SJSA1 (cell line): ENCODE measurements at regions not wholly inside any gene's neighbourhood (a gene's known extent, or its start where the extent isn't known, plus 50 kb on each side); places are given as distances from the start of the nearest gene placed in this dataset.

ENCODE experiments used
- DNase-seq, 2 experiments: peaks; one replicate each; pipeline ENCODE4 v3.0.0-alpha.2; 2015 to 2020; ENCODE audit warnings: low spot score in 2 of 2, low read depth in 1 of 2
- H3K27ac ChIP-seq: fragments of 250-450 bp; sonication (Bioruptor Pico); 2 replicates; pipeline ENCODE4 v1.5.1; 2020; ENCODE audit warnings: mild to moderate bottlenecking, moderate library complexity
- H3K27me3 ChIP-seq: fragments of 250-450 bp; sonication (Bioruptor Pico); replicated peaks from 2 replicates; pipeline ENCODE4 v1.5.1; 2020; ENCODE audit warnings: mild to moderate bottlenecking, moderate library complexity
- H3K36me3 ChIP-seq: fragments of 250-450 bp; sonication (Bioruptor Pico); 2 replicates; pipeline ENCODE4 v1.5.1; 2020; ENCODE audit warnings: mild to moderate bottlenecking
- H3K4me1 ChIP-seq: fragments of 250-450 bp; sonication (Bioruptor Pico); replicated peaks from 2 replicates; pipeline ENCODE4 v1.6.1; 2021; ENCODE audit warnings: mild to moderate bottlenecking
- H3K4me3 ChIP-seq: fragments of 250-450 bp; sonication (Bioruptor Pico); 2 replicates; pipeline ENCODE4 v1.5.1; 2020; ENCODE audit warnings: mild to moderate bottlenecking
- H3K9me3 ChIP-seq: fragments of 250-450 bp; sonication (Bioruptor Pico); replicated peaks from 2 replicates; pipeline ENCODE4 v1.5.1; 2020; ENCODE audit warnings: mild to moderate bottlenecking

GRCh38 chr13:73861136-73861535, 273.1 kb downstream of the KLF12 start:
- Histone ChIP-seq H3K4me1 (peaks cover 19% of the 10 kb centered on the region), H3K9me3 (no peaks in the 10 kb centered on the region), H3K4me3 (no peak overlapping the region), H3K36me3 (no peaks in the 10 kb centered on the region), H3K27me3 (no peaks in the 10 kb centered on the region), H3K27ac (no peak overlapping the region)
- no peak for DNase-seq

- H3K4me3 ChIP-seq: no peak overlapping the region
- H3K4me1 ChIP-seq: peaks cover 13% of the 10 kb centered on the region
- no peaks in the 10 kb centered on the region for H3K27me3 ChIP-seq
- H3K36me3 ChIP-seq: no peaks in the 10 kb centered on the region
- H3K9me3 ChIP-seq: no peaks in the 10 kb centered on the region
- no peak overlapping the region for H3K27ac ChIP-seq
- DNase-seq: no peak
These were observed 273.7 kb downstream of the KLF12 start for GRCh38 chr13:73860501-73860900.

DNA sequence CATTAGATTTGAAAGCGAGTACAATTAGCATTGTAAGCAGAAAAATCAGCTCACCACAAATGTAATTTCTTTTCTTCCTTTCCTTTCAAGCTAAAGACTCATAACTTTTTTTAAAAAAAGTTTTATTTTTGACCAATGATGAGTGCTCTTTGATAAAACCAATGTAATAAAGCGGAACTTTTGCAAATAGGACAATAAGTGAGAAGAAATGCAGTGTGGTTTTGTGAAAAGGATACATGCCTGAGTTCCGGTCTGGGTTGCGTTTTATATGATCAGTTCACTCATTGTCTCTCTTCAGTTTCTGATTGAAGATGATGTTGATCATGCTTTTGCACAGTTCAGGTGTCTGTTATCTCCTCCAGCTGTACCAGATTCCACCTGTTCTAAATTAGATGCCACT, 274.4 kb downstream of the KLF12 start:
- Histone ChIP-seq H3K36me3 (no peaks in the 10 kb centered on the region), H3K27me3 (no peaks in the 10 kb centered on the region), H3K9me3 (no peaks in the 10 kb centered on the region), H3K4me1 (peaks cover 8% of the 10 kb centered on the region), H3K27ac (no peak overlapping the region), H3K4me3 (no peak overlapping the region)
- DNase-seq: no peak

GRCh38 chr13:73857106-73857505, 277.1 kb downstream of the KLF12 start:
- Histone ChIP-seq H3K36me3 (no peaks in the 10 kb centered on the region), H3K9me3 (no peaks in the 10 kb centered on the region), H3K4me1 (no peaks in the 10 kb centered on the region), H3K27me3 (no peaks in the 10 kb centered on the region), H3K4me3 (no peak overlapping the region), H3K27ac (no peak overlapping the region)
- DNase-seq: no peak

DNA sequence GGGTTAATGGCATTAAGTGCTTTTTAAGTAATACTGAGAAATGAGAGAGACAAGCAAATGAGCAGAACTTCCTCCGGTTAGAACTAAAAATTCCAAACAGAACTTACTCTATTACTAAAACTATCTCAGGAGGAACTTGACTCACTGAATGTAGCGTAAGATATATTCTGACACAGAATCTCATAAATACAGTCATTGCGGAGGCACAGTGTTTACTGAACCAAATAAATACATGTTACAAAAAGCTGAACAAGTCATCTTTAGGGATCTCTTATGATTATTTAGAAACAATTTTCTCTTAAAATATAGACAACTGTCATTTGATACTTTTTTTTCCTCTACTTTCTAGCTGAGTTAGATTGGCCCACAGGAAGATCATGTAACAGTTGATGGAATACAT, 283.1 kb downstream of the KLF12 start:
- Histone ChIP-seq H3K4me3 (no peak overlapping the region), H3K27me3 (no peaks in the 10 kb centered on the region), H3K36me3 (no peaks in the 10 kb centered on the region), H3K27ac (no peak overlapping the region), H3K9me3 (no peaks in the 10 kb centered on the region), H3K4me1 (no peaks in the 10 kb centered on the region)
- DNase-seq: no peak

DNA sequence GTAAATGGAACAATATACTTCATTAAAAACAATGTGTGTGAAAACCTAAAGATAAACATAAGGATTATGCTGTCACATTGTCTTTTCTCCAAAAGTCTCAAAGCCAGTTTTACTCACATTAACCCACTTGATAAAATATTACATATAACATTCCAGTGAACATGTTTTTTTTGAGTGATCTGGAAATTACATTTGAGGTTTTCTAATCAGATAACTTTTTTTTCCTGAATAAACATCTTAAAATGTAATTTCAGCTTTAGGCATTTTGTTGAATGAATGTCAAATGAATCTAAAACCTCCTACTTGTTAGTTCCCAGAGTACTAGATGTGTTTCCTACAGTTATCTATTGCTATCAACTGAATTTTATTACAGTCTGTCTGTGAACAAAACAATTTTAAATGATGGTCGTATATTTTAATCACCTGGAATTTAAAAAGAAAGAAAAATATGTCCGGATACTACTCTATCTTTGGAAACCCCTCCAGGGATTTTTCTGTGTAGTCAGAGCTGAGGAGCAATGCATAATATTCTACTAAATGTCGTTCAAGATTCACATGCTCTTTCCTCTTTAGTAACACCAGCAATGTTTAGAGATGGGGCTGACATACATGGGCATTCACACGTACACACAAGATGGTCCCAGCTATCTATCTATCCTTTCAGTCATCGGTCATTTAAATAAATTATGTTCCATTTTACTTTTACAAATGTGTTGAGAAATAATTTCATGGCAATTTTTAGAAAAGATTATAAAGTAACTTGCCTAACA, 283.9 kb downstream of the KLF12 start:
- Histone ChIP-seq H3K36me3 (no peaks in the 10 kb centered on the region), H3K4me3 (no peak overlapping the region), H3K27me3 (no peaks in the 10 kb centered on the region), H3K9me3 (no peaks in the 10 kb centered on the region), H3K4me1 (no peaks in the 10 kb centered on the region), H3K27ac (no peak overlapping the region)
- no peak for DNase-seq

DNA sequence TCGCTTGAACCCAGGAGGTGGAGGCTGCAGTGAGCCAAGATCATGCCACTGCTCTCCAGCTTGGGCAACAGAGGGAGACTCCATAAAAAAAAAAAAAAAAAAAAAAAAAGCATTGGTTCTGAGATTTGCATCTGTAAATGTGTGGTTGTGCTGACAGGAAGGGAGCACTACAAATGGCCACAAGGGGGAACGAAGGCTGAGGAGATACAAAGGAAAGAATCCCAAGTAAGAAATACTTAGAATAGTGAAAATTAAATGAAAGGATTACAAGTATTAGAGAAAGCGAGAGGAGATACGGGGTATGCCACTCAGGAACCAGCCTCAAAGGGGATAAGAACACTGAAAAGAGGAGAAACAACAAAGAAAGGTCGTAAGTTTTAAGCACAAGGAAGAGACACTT, 284.9 kb downstream of the KLF12 start:
- Histone ChIP-seq H3K4me3 (no peak overlapping the region), H3K27ac (no peak overlapping the region), H3K27me3 (no peaks in the 10 kb centered on the region), H3K4me1 (no peaks in the 10 kb centered on the region), H3K36me3 (no peaks in the 10 kb centered on the region), H3K9me3 (no peaks in the 10 kb centered on the region)
- peak; percentile 26 to 42 for DNase-seq

GRCh38 chr13:73844986-73845385, 289.2 kb downstream of the KLF12 start:
- H3K27me3 ChIP-seq: no peaks in the 10 kb centered on the region
- no peak overlapping the region for H3K4me3 ChIP-seq
- DNase-seq: no peak
- H3K36me3 ChIP-seq: no peaks in the 10 kb centered on the region
- H3K4me1 ChIP-seq: no peaks in the 10 kb centered on the region
- H3K27ac ChIP-seq: no peak overlapping the region
- H3K9me3 ChIP-seq: no peaks in the 10 kb centered on the region

- DNase-seq: no peak
These were observed 291.6 kb downstream of the KLF12 start for GRCh38 chr13:73842626-73843025.

GRCh38 chr13:73842184-73842583, 292.0 kb downstream of the KLF12 start:
- Histone ChIP-seq H3K9me3 (no peaks in the 10 kb centered on the region), H3K27ac (no peak overlapping the region), H3K36me3 (no peaks in the 10 kb centered on the region), H3K4me3 (no peak overlapping the region), H3K27me3 (no peaks in the 10 kb centered on the region), H3K4me1 (no peaks in the 10 kb centered on the region)
- no peak for DNase-seq

More at GRCh38 chr13:73842626-73843025, 291.6 kb downstream of the KLF12 start:
- no peaks in the 10 kb centered on the region for H3K4me1 ChIP-seq
- H3K4me3 ChIP-seq: no peak overlapping the region
- no peak overlapping the region for H3K27ac ChIP-seq
- no peaks in the 10 kb centered on the region for H3K36me3 ChIP-seq
- no peaks in the 10 kb centered on the region for H3K27me3 ChIP-seq
- no peaks in the 10 kb centered on the region for H3K9me3 ChIP-seq

DNA sequence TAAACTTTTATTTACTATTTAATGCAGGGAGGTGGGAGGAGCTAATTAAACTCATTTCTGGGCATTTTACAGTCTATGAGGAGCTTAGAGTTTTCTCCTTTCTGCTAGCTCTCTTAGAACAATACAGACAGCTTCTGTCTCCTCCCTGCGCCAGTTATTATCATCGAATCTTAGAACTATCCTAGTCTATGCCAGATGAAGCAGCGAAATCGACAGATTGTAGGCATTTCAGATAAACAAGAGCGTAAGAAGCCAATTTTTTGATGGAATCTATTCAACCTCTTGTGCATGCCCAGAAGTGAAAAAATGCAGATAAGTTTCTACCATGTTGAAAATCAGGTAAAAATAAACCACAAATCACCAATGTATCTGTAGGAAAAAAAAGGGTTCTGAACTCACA, 297.1 kb downstream of the KLF12 start:
- no peak overlapping the region for H3K27ac ChIP-seq
- no peak overlapping the region for H3K4me3 ChIP-seq

DNA sequence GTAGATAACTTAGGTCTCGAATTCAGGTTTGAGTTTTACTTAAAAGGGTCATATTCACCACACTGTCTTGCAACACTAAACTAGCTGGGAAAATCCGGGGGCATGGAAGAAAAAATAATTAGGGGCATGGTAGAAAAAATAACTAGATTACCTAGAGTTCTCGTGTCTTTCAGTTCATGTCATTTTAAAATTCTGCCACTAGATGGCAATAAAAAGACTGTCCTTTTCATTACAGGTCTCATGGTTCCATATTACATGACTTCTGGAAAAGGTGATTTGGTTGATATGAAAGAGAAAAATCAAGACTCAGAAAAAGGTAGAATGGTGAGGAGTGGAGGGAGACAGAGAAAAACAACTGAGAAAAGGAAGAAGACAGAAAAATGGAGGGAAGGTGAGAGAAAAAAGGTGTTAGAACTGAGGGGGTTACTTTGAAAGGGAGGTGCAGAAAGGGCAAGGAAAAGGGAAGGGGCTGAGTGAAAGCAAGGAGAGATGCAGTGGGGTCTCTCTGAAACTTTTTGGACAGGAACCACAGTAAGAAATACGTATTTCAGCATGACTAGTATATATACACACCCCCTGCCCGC, 299.0 kb downstream of the KLF12 start:
- H3K27ac ChIP-seq: no peak overlapping the region
- H3K36me3 ChIP-seq: no peaks in the 10 kb centered on the region
- no peaks in the 10 kb centered on the region for H3K9me3 ChIP-seq
- no peaks in the 10 kb centered on the region for H3K27me3 ChIP-seq
- H3K4me1 ChIP-seq: peaks cover 24% of the 10 kb centered on the region
- H3K4me3 ChIP-seq: no peak overlapping the region
- DNase-seq: peak in 1 of 2 experiments; percentile 26

More for the DNA sequence above, 297.1 kb downstream of the KLF12 start:
- DNase-seq: no peak
- H3K27me3 ChIP-seq: no peaks in the 10 kb centered on the region
- H3K36me3 ChIP-seq: no peaks in the 10 kb centered on the region
- no peaks in the 10 kb centered on the region for H3K9me3 ChIP-seq
- H3K4me1 ChIP-seq: peaks cover 17% of the 10 kb centered on the region

DNA sequence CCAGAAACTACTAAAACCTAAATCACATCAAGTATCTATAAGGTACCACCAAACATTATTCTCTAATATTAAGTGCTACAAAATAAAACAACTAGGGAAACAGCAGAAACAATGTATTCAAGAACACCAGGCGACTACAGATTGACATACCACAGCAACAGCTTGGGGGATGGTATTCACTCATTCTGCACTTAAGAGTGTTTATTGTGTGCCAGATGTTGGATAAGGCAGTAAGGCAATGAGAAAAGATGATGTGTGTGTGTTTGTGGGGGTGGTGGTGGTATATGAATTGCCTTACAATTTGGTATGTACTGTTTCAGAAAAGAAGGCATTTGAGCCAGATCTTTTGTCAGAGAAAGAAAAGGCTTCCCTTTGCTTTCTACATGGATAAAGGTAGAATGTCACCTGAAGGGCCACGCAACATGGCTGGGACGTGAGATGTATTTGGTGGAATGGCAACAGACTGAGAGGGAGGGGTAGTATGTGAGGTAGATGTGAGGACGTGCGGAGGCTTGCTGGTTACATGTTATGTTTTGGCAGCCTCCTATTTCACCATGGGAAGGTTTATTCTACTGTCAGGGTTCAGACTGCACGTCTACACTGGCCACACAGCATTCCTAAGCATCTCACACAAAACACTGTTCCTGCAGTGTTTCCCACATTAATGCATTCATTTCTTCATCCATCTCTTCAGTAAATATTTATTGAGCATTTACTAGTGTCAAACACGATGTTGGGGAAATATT, 300.7 kb downstream of the KLF12 start:
- Histone ChIP-seq H3K4me3 (no peak overlapping the region), H3K36me3 (no peaks in the 10 kb centered on the region), H3K9me3 (no peaks in the 10 kb centered on the region), H3K27me3 (no peaks in the 10 kb centered on the region), H3K27ac (peak overlapping the region; percentile 16; the same call in 1 of the 2 replicates), H3K4me1 (peaks cover 24% of the 10 kb centered on the region)
- DNase-seq: peak in 1 of 2 experiments; percentile 24

DNA sequence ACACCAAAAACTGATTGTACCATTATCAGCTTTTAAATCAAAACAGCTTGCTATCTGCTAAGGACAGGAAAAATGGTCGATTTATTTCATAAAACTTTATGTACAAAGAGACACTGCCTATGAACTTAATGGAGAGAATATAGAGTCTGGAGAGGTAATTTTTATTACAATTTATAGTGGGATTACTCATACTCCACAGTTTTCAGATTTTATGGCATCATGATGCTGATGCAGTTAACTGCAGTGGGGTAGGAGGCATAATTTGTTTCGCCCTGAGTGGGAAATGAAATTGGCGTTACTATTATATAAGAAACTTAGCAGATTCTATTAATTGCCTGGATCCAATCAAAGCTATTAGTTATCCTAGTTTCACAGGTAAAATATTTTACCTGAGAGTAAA, 301.4 kb downstream of the KLF12 start:
- Histone ChIP-seq H3K36me3 (no peaks in the 10 kb centered on the region), H3K4me1 (peaks cover 24% of the 10 kb centered on the region), H3K9me3 (no peaks in the 10 kb centered on the region), H3K27ac (peak overlapping the region; percentile 16), H3K27me3 (no peaks in the 10 kb centered on the region), H3K4me3 (no peak overlapping the region)
- no peak for DNase-seq
